Adrenal gland (tissue), 9 donors: ENCODE measurements at regions not wholly inside any gene's neighbourhood (a gene's known extent, or its start where the extent isn't known, plus 50 kb on each side); places are given as distances from the start of the nearest gene placed in this dataset.
"Not testable (repeated sequence)": the region's sequence is repeated elsewhere in the genome, so short reads cannot be mapped to it uniquely, and the experiment has no call there.

Source experiments
- DNase-seq, 7 donors: peaks; one replicate each; pipeline ENCODE4 v3.0.0-alpha.2; 2019 to 2020
- H3K27ac ChIP-seq, 5 donors: fragments of 200-600 bp; sonication (generic) in 4 of 5; 1 replicate in 3 of 5; 2 replicates in 2 of 5; pipeline versions ENCODE4 v1.5.1 to v1.8.0; 2016 to 2020; ENCODE audit warnings: mild to moderate bottlenecking in 1 of 5
- H3K27me3 ChIP-seq: fragments of 200-600 bp; 2 replicates; pipeline ENCODE4 v1.8.0; 2021
- H3K36me3 ChIP-seq, 2 donors: fragments of 200-600 bp; replicated peaks in 1 of 2; 1 replicate in 1 of 2; 2 replicates in 1 of 2; pipeline versions ENCODE4 v1.5.1 to v1.8.0; 2018 to 2022
- H3K4me1 ChIP-seq, 2 donors: fragments of 200-600 bp; replicated peaks in 1 of 2; 1 replicate in 1 of 2; 2 replicates in 1 of 2; pipeline versions ENCODE4 v1.5.1 to v1.8.0; 2018 to 2021
- H3K4me3 ChIP-seq, 4 donors: fragments of 200-600 bp; sonication (generic) in 3 of 4; one replicate each; pipeline ENCODE4 v1.5.1; 2016 to 2018
- H3K9me3 ChIP-seq, 3 donors: fragments of 200-600 bp; sonication (generic) in 1 of 3; replicated peaks in 1 of 3; 1 replicate in 2 of 3; 2 replicates in 1 of 3; pipeline versions ENCODE4 v1.5.1 to v1.8.0; 2016 to 2021
- CTCF ChIP-seq, 6 experiments: fragments of 450-650 bp in 4 of 6; fragments of 200-600 bp in 2 of 6; sonication (generic) in 1 of 6; IDR thresholded peaks; 1 replicate in 5 of 6; 2 replicates in 1 of 6; pipeline versions ENCODE4 v1.5.1 to v1.8.0; 2016 to 2021; ENCODE audit warnings: antibody characterized with exemption in 6 of 6, mild to moderate bottlenecking in 2 of 6, moderate library complexity in 1 of 6
- POLR2A ChIP-seq, 2 donors: fragments of 450-650 bp; IDR thresholded peaks; one replicate each; pipeline ENCODE4 v1.6.1; 2017; ENCODE audit warnings: antibody characterized with exemption in 2 of 2, mild to moderate bottlenecking in 2 of 2, moderate library complexity in 1 of 2
- WGBS, 4 donors: extraction: QIAGEN DNeasy Blood & Tissue Kit in 2 of 4; methylation state at CpG; one replicate each; pipeline versions ENCODE4 v1.1.5 to v1.1.7; 2013 to 2017; 5-methylcytosine and 5-hydroxymethylcytosine counted together
- intact Hi-C, 2 donors: fragments of 100-400 bp; cut with DNase I; formaldehyde crosslinking; loops; one replicate each; pipeline versions ENCODE4 v1.14.1 to v1.15.0; 2022 to 2023
- donor health status: healthy with polysubstance abuse.
- donor health status: Bipolar disorder and iron deficiency.
- donor health status: DM: yes; HTN: yes; CAD: no.
- donor health status: DM: no; HTN: no; CAD: no.
- donor health status: DM: no; HTN: no; CAD: no.

GRCh38 chr18:46237891-46238290, 133.7 kb downstream of the HAUS1 start:
- WGBS, 4 donors: 90 to 97% (median 93%) methylated on average over 1 of the region's 1 CpG
- intact Hi-C loops: no loop called here

GRCh38 chr18:46239549-46239948, 135.4 kb downstream of the HAUS1 start:
- Histone ChIP-seq H3K9me3 (no peaks in the 10 kb centered on the region), H3K27me3 (no peaks in the 10 kb centered on the region), H3K4me3 (no peak overlapping the region), H3K36me3 (no peaks in the 10 kb centered on the region), H3K27ac (no peak overlapping the region), H3K4me1 (peaks cover 0 to 15% of the 10 kb centered on the region in 2 donors)
- intact Hi-C loops: no loop called here
- no peak for DNase-seq
- TF ChIP-seq CTCF (IDR thresholded peaks at IDR 0.05) (no peak), POLR2A (IDR thresholded peaks at IDR 0.05) (no peak)

More at GRCh38 chr18:46237891-46238290, 133.7 kb downstream of the HAUS1 start:
- no peak for DNase-seq
- Histone ChIP-seq H3K4me3 (no peak overlapping the region), H3K27me3 (no peaks in the 10 kb centered on the region), H3K4me1 (peaks cover 0 to 15% of the 10 kb centered on the region in 2 donors), H3K9me3 (no peaks in the 10 kb centered on the region), H3K36me3 (no peaks in the 10 kb centered on the region), H3K27ac (no peak overlapping the region)
- no peak for TF ChIP-seq POLR2A (IDR thresholded peaks at IDR 0.05)
- TF ChIP-seq CTCF (IDR thresholded peaks at IDR 0.05): no peak

- no peaks in the 10 kb centered on the region for H3K9me3 ChIP-seq
- WGBS, 4 donors: 84 to 96% (median 91%) methylated on average over 3 to 4 of the region's 4 CpGs
- no peak overlapping the region for H3K27ac ChIP-seq
- intact Hi-C loops: no loop called here
- peaks cover 0 to 15% of the 10 kb centered on the region in 2 donors for H3K4me1 ChIP-seq
- no peak overlapping the region for H3K4me3 ChIP-seq
- TF ChIP-seq CTCF (IDR thresholded peaks at IDR 0.05): no peak
- TF ChIP-seq POLR2A (IDR thresholded peaks at IDR 0.05): no peak
- no peaks in the 10 kb centered on the region for H3K36me3 ChIP-seq
- no peaks in the 10 kb centered on the region for H3K27me3 ChIP-seq
- no peak for DNase-seq
Measured at GRCh38 chr18:46239998-46240397, 135.8 kb downstream of the HAUS1 start.

- H3K36me3 ChIP-seq, DNase-seq, H3K4me3 ChIP-seq, H3K27me3 ChIP-seq, intact Hi-C loops, H3K27ac ChIP-seq, H3K9me3 ChIP-seq: not testable (repeated sequence)
- 75 to 85% (median 83%) methylated on average over 7 of the region's 7 CpGs for WGBS, 4 donors
- H3K4me1 ChIP-seq: peaks cover 0 to 15% of the 10 kb centered on the region in 2 donors
Measured at GRCh38 chr18:46241393-46241792, 137.2 kb downstream of the HAUS1 start.

GRCh38 chr18:46242183-46242582, 138.0 kb downstream of the HAUS1 start:
- no peaks in the 10 kb centered on the region for H3K9me3 ChIP-seq
- no peaks in the 10 kb centered on the region for H3K27me3 ChIP-seq
- peaks cover 0 to 15% of the 10 kb centered on the region in 2 donors for H3K4me1 ChIP-seq
- TF ChIP-seq CTCF (IDR thresholded peaks at IDR 0.05) (no peak), POLR2A (IDR thresholded peaks at IDR 0.05) (no peak)
- no peaks in the 10 kb centered on the region for H3K36me3 ChIP-seq
- 93 to 95% (median 95%) methylated on average over 6 of the region's 6 CpGs for WGBS, 4 donors
- intact Hi-C loops: no loop called here
- no peak overlapping the region for H3K4me3 ChIP-seq
- H3K27ac ChIP-seq: no peak overlapping the region
- no peak for DNase-seq
